ENCODE measurements at regions not wholly inside any gene's neighbourhood (a gene's known extent, or its start where the extent isn't known, plus 50 kb on each side); places are given as distances from the start of the nearest gene placed in this dataset.

DNA sequence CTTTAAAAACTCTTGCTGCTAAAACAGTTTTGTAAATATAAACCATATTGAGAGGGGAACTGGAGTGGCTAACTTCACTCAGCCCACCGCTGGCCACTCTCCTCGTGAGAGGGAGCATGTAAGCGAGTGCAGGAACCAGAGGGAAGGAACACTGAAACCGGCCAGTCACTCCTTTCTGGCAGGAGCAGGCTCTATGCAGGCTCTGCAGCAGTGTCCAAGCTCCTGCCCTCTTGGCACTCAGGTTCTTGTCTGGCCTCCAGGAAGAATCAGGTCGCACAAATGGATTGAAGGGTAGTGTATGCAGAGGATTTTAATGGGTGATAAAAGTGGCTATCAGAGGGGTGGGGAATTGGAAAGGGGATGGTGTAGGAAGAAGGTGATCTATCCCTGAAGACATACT lies 157.7 kb downstream of the TMX3 start:
- DNase-seq (no peak), ATAC-seq (ENCODE audit: insufficient read depth, low FRiP score) (no peak)
- Histone ChIP-seq H3K9me3 (ENCODE audit: control insufficient read depth in 4 of 4, insufficient read depth in 3 of 4, low read length in 3 of 4) (no peaks in the 10 kb centered on the region), H3K9ac (ENCODE audit: insufficient read depth in 1 of 2, low read length in 2 of 2) (no peak overlapping the region), H3K27me3 (ENCODE audit: control insufficient read depth in 3 of 3, insufficient read depth in 3 of 3, low read length in 2 of 3) (no peaks in the 10 kb centered on the region), H3K36me3 (ENCODE audit: control insufficient read depth in 4 of 4, insufficient read depth in 4 of 4, low read length in 4 of 4) (no peaks in the 10 kb centered on the region), H3K4me1 (ENCODE audit: control insufficient read depth in 5 of 5, insufficient read depth in 5 of 5, low read length in 5 of 5) (no peaks in the 10 kb centered on the region), H3K27ac (ENCODE audit: low read depth in 1 of 2, low read length in 1 of 2) (no peak overlapping the region), H3K4me3 (no peak overlapping the region)
- WGBS, 2 donors: 75 to 78% methylated on average over 5 of the region's 5 CpGs
- TF ChIP-seq, protein P1, sequence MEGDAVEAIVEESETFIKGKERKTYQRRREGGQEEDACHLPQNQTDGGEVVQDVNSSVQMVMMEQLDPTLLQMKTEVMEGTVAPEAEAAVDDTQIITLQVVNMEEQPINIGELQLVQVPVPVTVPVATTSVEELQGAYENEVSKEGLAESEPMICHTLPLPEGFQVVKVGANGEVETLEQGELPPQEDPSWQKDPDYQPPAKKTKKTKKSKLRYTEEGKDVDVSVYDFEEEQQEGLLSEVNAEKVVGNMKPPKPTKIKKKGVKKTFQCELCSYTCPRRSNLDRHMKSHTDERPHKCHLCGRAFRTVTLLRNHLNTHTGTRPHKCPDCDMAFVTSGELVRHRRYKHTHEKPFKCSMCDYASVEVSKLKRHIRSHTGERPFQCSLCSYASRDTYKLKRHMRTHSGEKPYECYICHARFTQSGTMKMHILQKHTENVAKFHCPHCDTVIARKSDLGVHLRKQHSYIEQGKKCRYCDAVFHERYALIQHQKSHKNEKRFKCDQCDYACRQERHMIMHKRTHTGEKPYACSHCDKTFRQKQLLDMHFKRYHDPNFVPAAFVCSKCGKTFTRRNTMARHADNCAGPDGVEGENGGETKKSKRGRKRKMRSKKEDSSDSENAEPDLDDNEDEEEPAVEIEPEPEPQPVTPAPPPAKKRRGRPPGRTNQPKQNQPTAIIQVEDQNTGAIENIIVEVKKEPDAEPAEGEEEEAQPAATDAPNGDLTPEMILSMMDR (IDR thresholded peaks at IDR 0.05; ENCODE audit: control extremely low read depth, extremely low read depth): no peak

DNA sequence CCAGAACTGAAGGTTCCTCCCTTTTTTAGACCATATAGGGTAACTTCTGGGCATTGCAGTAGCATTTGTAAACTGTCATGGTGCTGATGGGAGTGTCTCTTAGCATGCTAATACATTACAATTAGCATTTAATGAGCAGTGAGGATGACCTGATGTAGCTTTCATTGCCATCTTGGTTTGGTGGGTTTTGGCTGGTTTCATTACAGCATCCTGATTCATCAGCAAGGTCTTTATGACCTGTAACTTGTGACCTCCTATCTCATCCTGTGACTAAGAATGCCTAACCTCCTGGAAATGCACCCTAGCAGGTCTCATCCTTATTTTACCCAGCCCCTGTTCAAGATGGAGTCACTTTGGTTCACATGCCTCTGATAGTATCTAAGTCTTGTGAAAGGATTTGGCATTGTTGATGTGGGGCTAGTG lies 159.0 kb downstream of the TMX3 start:
- DNase-seq (no peak), ATAC-seq (ENCODE audit: insufficient read depth, low FRiP score) (no peak)
- TF ChIP-seq, protein P1 (IDR thresholded peaks at IDR 0.05; ENCODE audit: control extremely low read depth, extremely low read depth): no peak
- Histone ChIP-seq H3K9ac (ENCODE audit: insufficient read depth in 1 of 2, low read length in 2 of 2) (no peak overlapping the region), H3K9me3 (ENCODE audit: control insufficient read depth in 4 of 4, insufficient read depth in 3 of 4, low read length in 3 of 4) (no peaks in the 10 kb centered on the region), H3K36me3 (ENCODE audit: control insufficient read depth in 4 of 4, insufficient read depth in 4 of 4, low read length in 4 of 4) (no peaks in the 10 kb centered on the region), H3K4me1 (ENCODE audit: control insufficient read depth in 5 of 5, insufficient read depth in 5 of 5, low read length in 5 of 5) (no peaks in the 10 kb centered on the region), H3K4me3 (no peak overlapping the region), H3K27ac (ENCODE audit: low read depth in 1 of 2, low read length in 1 of 2) (no peak overlapping the region), H3K27me3 (ENCODE audit: control insufficient read depth in 3 of 3, insufficient read depth in 3 of 3, low read length in 2 of 3) (no peaks in the 10 kb centered on the region)

DNA sequence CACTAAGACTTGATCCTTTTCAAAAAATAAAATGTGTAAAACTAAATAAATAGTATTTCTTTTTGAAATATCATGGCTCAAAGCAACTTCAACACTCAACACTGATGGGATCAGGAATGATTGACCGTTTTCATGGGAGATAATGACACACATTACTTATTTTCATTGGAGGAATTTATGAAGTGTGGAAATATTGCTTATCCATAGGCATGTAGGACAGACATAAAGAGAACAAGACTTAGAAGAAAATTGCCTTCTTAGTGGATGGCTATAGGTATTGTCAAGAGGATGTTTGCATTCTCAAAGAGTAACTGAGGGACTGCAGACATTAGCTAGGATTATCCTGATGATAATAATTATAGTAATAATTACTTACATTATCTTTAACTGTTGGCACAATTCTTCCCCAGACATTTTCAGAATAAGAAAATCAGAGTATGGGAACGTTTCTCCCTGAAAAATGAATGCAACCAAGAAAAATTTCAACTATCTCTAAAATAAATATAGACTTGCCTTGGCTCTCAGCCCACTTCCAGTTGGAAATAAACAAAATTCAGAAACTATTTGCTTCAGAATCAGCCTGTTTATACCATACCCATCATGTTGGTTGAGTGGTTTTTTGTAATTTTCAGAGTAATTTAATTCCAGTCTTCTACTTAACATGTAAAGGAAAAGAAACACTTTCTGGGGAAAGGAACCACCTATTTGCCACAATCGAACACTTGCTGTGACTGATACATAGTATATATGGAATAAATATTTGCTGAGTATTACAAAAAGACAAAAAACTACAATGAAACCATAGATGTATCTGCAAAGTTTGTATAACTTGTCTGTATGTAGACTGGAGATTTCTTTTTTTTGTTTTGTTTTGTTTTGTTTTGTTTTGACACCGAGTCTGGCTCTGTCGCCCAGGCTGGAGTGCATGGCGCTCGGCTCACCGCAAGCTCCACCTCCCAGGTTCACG lies 165.7 kb downstream of the TMX3 start:
- 76 to 86% methylated on average over 9 of the region's 9 CpGs for WGBS, 2 donors
- no peak overlapping the region for H3K9ac ChIP-seq (ENCODE audit: insufficient read depth in 1 of 2, low read length in 2 of 2)
- H3K9me3 ChIP-seq (ENCODE audit: control insufficient read depth in 4 of 4, insufficient read depth in 3 of 4, low read length in 3 of 4): peaks cover 0 to 1% (median 0%) of the 10 kb centered on the region in 4 donors
- ATAC-seq (ENCODE audit: insufficient read depth, low FRiP score) (no peak), DNase-seq (peak; percentile 19 to 80 (median 79))
- H3K27me3 ChIP-seq (ENCODE audit: control insufficient read depth in 3 of 3, insufficient read depth in 3 of 3, low read length in 2 of 3): no peaks in the 10 kb centered on the region
- TF ChIP-seq, protein P1 (IDR thresholded peaks at IDR 0.05; ENCODE audit: control extremely low read depth, extremely low read depth): no peak
- H3K27ac ChIP-seq (ENCODE audit: low read depth in 1 of 2, low read length in 1 of 2): no peak overlapping the region
- no peak overlapping the region for H3K4me3 ChIP-seq
- H3K36me3 ChIP-seq (ENCODE audit: control insufficient read depth in 4 of 4, insufficient read depth in 4 of 4, low read length in 4 of 4): no peaks in the 10 kb centered on the region
- peaks cover 0 to 1% (median 0%) of the 10 kb centered on the region in 5 donors for H3K4me1 ChIP-seq (ENCODE audit: control insufficient read depth in 5 of 5, insufficient read depth in 5 of 5, low read length in 5 of 5)

Measured in lung (tissue), 11 donors.